Endothelial cell of umbilical vein (primary cell): ENCODE measurements at regions not wholly inside any gene's neighbourhood (a gene's known extent, or its start where the extent isn't known, plus 50 kb on each side); places are given as distances from the start of the nearest gene placed in this dataset.

Source experiments
- BruUV-seq: library from RNA; stranded (reverse); fragments of 400-500 nt; replicated peaks from 2 replicates; lab custom pipeline; 2021; lab: Mats Ljungman, UMichigan
- CTCF ChIA-PET: fragments of 300-600, 350-600 bp; sonication (Branson Sonifier 250); formaldehyde crosslinking; loops from one replicate; lab custom pipeline; 2021; ENCODE audit warnings: antibody characterized with exemption, inconsistent platforms; lab: Charles Lee
- POLR2A ChIA-PET: fragments of 300-600, 350-600 bp; sonication (Branson Sonifier 250); formaldehyde crosslinking; loops from one replicate; lab custom pipeline; 2021; ENCODE audit warnings: antibody characterized with exemption, inconsistent platforms; lab: Charles Lee
- DNase-seq: peaks from one replicate; pipeline ENCODE4 v3.0.0-alpha.2; 2011; ENCODE audit warnings: low read depth, low spot score
- FAIRE-seq: peaks from 2 replicates; lab custom pipeline; 2011; peaks lifted over from hg19 to GRCh38; lab: Jason Lieb, UNC
- H2AFZ ChIP-seq: 2 replicates; pipeline ENCODE4 v1.6.0; 2012; ENCODE audit warnings: low read depth, low read length, control low read depth, inconsistent platforms
- H3K27ac ChIP-seq: 2 replicates; pipeline ENCODE4 v1.5.1; 2011; ENCODE audit warnings: low read depth, mild to moderate bottlenecking, control low read depth, low read length, moderate library complexity; ENCODE audit not compliant: insufficient read depth
- H3K27me3 ChIP-seq, 2 experiments: 2 replicates each; pipeline versions ENCODE4 v1.6.0 to v1.6.1; 2011; ENCODE audit warnings: low read length in 2 of 2, mixed read lengths in 1 of 2; ENCODE audit not compliant: control insufficient read depth in 2 of 2, insufficient read depth in 2 of 2
- H3K36me3 ChIP-seq, 2 experiments: 2 replicates in 1 of 2; 3 replicates in 1 of 2; pipeline ENCODE4 v1.5.1; 2011; ENCODE audit warnings: low read length in 2 of 2, mild to moderate bottlenecking in 1 of 2, moderate library complexity in 1 of 2; ENCODE audit not compliant: control insufficient read depth in 2 of 2, insufficient read depth in 2 of 2; ENCODE audit errors: extremely low read depth in 1 of 2
- H3K4me1 ChIP-seq: 3 replicates; pipeline ENCODE4 v1.5.1; 2011; ENCODE audit warnings: mild to moderate bottlenecking, low read length; ENCODE audit not compliant: control insufficient read depth, insufficient read depth; ENCODE audit errors: extremely low read depth
- H3K4me2 ChIP-seq: 2 replicates; pipeline ENCODE4 v1.6.1; 2011; ENCODE audit warnings: low read length, control low read depth, mixed read lengths; ENCODE audit not compliant: insufficient read depth
- H3K4me3 ChIP-seq, 3 experiments: fragments of 200-600 bp in 1 of 3; sonication (generic), shearing (Covaris generic) in 1 of 3; replicated peaks in 1 of 3; 2 replicates each; pipeline ENCODE4 v1.5.1; 2011 to 2016; ENCODE audit warnings: control low read depth in 3 of 3, low read length in 3 of 3, mild to moderate bottlenecking in 2 of 3, inconsistent platforms in 1 of 3, low read depth in 1 of 3, moderate library complexity in 1 of 3; ENCODE audit not compliant: insufficient read depth in 1 of 3
- H3K79me2 ChIP-seq: 2 replicates; pipeline ENCODE4 v1.6.0; 2012; ENCODE audit warnings: low read length, inconsistent platforms; ENCODE audit not compliant: control insufficient read depth, insufficient read depth
- H3K9ac ChIP-seq: replicated peaks from 2 replicates; pipeline ENCODE3; 2011; ENCODE audit warnings: low read length, control low read depth; ENCODE audit not compliant: insufficient read depth; ENCODE audit errors: extremely low read depth
- H3K9me1 ChIP-seq: replicated peaks from 3 replicates; pipeline ENCODE4 v1.6.0; 2011; ENCODE audit warnings: mild to moderate bottlenecking, low read length; ENCODE audit not compliant: control insufficient read depth, insufficient read depth; ENCODE audit errors: extremely low read depth
- H3K9me3 ChIP-seq: replicated peaks from 2 replicates; pipeline ENCODE4 v1.5.1; 2012; ENCODE audit warnings: low read length, inconsistent platforms; ENCODE audit not compliant: control insufficient read depth, insufficient read depth
- H4K20me1 ChIP-seq: replicated peaks from 2 replicates; pipeline ENCODE3; 2011; ENCODE audit warnings: mild to moderate bottlenecking, low read length; ENCODE audit not compliant: control insufficient read depth, insufficient read depth; ENCODE audit errors: extremely low read depth
- CTCF ChIP-seq, 2 donors: IDR thresholded peaks; 1 replicate in 1 of 2; 2 replicates in 1 of 2; pipeline ENCODE4 v1.5.1; 2011; ENCODE audit warnings: low read length in 2 of 2, mild to moderate bottlenecking in 2 of 2, moderate library complexity in 2 of 2, control low read depth in 1 of 2, inconsistent platforms in 1 of 2, low read depth in 1 of 2; ENCODE audit not compliant: insufficient read depth in 1 of 2; ENCODE audit errors: extremely low read depth in 1 of 2
- FOS ChIP-seq: IDR thresholded peaks from 2 replicates; pipeline ENCODE4 v1.6.1; 2011; ENCODE audit warnings: mild to moderate bottlenecking, low read length, moderate library complexity, borderline replicate concordance; ENCODE audit not compliant: insufficient read depth
- GATA2 ChIP-seq: IDR thresholded peaks from 2 replicates; pipeline ENCODE4 v1.7.0; 2011; ENCODE audit warnings: low read depth, mild to moderate bottlenecking, moderate library complexity, mixed read lengths, low read length; ENCODE audit not compliant: insufficient read length, insufficient read depth
- JUN ChIP-seq: IDR thresholded peaks from 2 replicates; pipeline ENCODE4 v1.6.1; 2011; ENCODE audit warnings: borderline replicate concordance, low read depth; ENCODE audit not compliant: insufficient read length, insufficient read depth
- MAX ChIP-seq: IDR thresholded peaks from 2 replicates; pipeline ENCODE4 v1.6.1; 2011; ENCODE audit not compliant: insufficient read depth, insufficient read length
- MYC ChIP-seq: IDR thresholded peaks from one replicate; pipeline ENCODE4 v1.6.1; 2011; ENCODE audit warnings: mild to moderate bottlenecking, low read depth, low read length
- POLR2A ChIP-seq: IDR thresholded peaks from 2 replicates; pipeline ENCODE4 v1.6.1; 2012; ENCODE audit warnings: low read depth, mild to moderate bottlenecking, control low read depth, low read length
- POLR2AphosphoS5 ChIP-seq: IDR thresholded peaks from 2 replicates; pipeline ENCODE4 v1.6.1; 2012; ENCODE audit warnings: low read depth, mild to moderate bottlenecking, control low read depth, low read length, moderate library complexity; ENCODE audit not compliant: insufficient read depth
- dilution Hi-C: fragments of 300-500 bp; cut with MboI; formaldehyde crosslinking; loops from one replicate; pipeline ENCODE4 v1.15.0; 2019; ENCODE audit warnings: low sequenced_read_pairs; ENCODE audit not compliant: extremely low pct_ligation_motif_present
- intact Hi-C: fragments of 100-400 bp; cut with micrococcal nuclease; formaldehyde crosslinking; loops from one replicate; pipeline ENCODE4 v1.10.0; 2022

- FAIRE-seq = no peak
- no peak overlapping the region for H3K9ac ChIP-seq
- no peak overlapping the region for H3K27ac ChIP-seq
- no peaks in the 10 kb centered on the region for H3K9me1 ChIP-seq
- ChIA-PET POLR2A (no interaction called here), CTCF (interaction anchor here (0.9 to 1.1 kb wide), 2 partner anchors 8 to 26 kb away, joined by 3 to 4 read pairs; no protein-coding TSS in a partner anchor)
- no peak for TF ChIP-seq JUN
- H3K9me3 ChIP-seq = no peaks in the 10 kb centered on the region
- no peaks in the 10 kb centered on the region for H4K20me1 ChIP-seq
- BruUV-seq = no TSS peak
- no peaks in the 10 kb centered on the region for H3K4me1 ChIP-seq
- no peak overlapping the region for H2AFZ ChIP-seq
- dilution Hi-C loops = no loop called here
- no peaks in the 10 kb centered on the region for H3K27me3 ChIP-seq
- H3K4me3 ChIP-seq = no peak overlapping the region
- intact Hi-C loops = no loop called here
- no peaks in the 10 kb centered on the region for H3K36me3 ChIP-seq
- H3K4me2 ChIP-seq = no peak overlapping the region
- peaks cover 1% of the 10 kb centered on the region for H3K79me2 ChIP-seq
- DNase-seq = no peak
Observed at GRCh38 chr10:120768227-120768626, 82.9 kb upstream of the WDR11 start.

GRCh38 chr10:120770496-120770895, 80.7 kb upstream of the WDR11 start:
- ChIA-PET POLR2A (no interaction called here), CTCF (no interaction called here)
- H3K9ac ChIP-seq = no peak overlapping the region
- no TSS peak for BruUV-seq
- no peaks in the 10 kb centered on the region for H3K9me1 ChIP-seq
- no peaks in the 10 kb centered on the region for H3K4me1 ChIP-seq
- no peak overlapping the region for H3K27ac ChIP-seq
- no peak for FAIRE-seq
- no peak overlapping the region for H3K4me2 ChIP-seq
- no peaks in the 10 kb centered on the region for H4K20me1 ChIP-seq
- no peak for DNase-seq
- H3K9me3 ChIP-seq = no peaks in the 10 kb centered on the region
- dilution Hi-C loops = no loop called here
- peaks cover 1% of the 10 kb centered on the region for H3K79me2 ChIP-seq
- TF ChIP-seq MYC (no peak), JUN (no peak), GATA2 (no peak), MAX (no peak), CTCF (IDR thresholded peaks at IDR 0.05; ENCODE audit: extremely low read depth in 1 of 2, insufficient read depth in 1 of 2, low read depth in 1 of 2, low read length in 2 of 2) (no peak), POLR2A (no peak), POLR2AphosphoS5 (no peak), FOS (no peak)
- H3K4me3 ChIP-seq = no peak overlapping the region
- no peaks in the 10 kb centered on the region for H3K27me3 ChIP-seq
- intact Hi-C loops = no loop called here
- H3K36me3 ChIP-seq = no peaks in the 10 kb centered on the region
- no peak overlapping the region for H2AFZ ChIP-seq
